Body of pancreas (tissue), 4 donors: ENCODE measurements at regions not wholly inside any gene's neighbourhood (a gene's known extent, or its start where the extent isn't known, plus 50 kb on each side); places are given as distances from the start of the nearest gene placed in this dataset.

Experiments used
- ATAC-seq: fragments of 150-250 bp; one replicate; pipeline ENCODE4 v1.9.1; 2016
- DNase-seq, 4 donors: peaks; one replicate each; pipeline ENCODE4 v3.0.0-alpha.2; 2019
- H3K27ac ChIP-seq, 4 donors: fragments of 200-600 bp; sonication (generic); 1 replicate in 3 of 4; 2 replicates in 1 of 4; pipeline versions ENCODE4 v1.5.1 to v1.6.1; 2016 to 2019; ENCODE audit warnings: mild to moderate bottlenecking in 1 of 4, mixed read lengths in 1 of 4, moderate library complexity in 1 of 4
- H3K27me3 ChIP-seq, 2 donors: fragments of 200-600 bp; sonication (generic); one replicate each; pipeline ENCODE4 v1.6.0; 2016; ENCODE audit warnings: mild to moderate bottlenecking in 1 of 2
- H3K36me3 ChIP-seq, 2 donors: fragments of 200-600 bp; sonication (generic); replicated peaks in 1 of 2; 2 replicates each; pipeline ENCODE4 v1.5.1; 2016; ENCODE audit warnings: low read depth in 2 of 2; ENCODE audit not compliant: insufficient read depth in 1 of 2
- H3K4me1 ChIP-seq: fragments of 200-600 bp; sonication (generic); one replicate; pipeline ENCODE4 v1.6.0; 2016
- H3K4me3 ChIP-seq, 2 donors: fragments of 200-600 bp; sonication (generic); 1 replicate in 1 of 2; 2 replicates in 1 of 2; pipeline ENCODE4 v1.5.1; 2016 to 2019
- H3K9me3 ChIP-seq, 3 donors: fragments of 200-600 bp; sonication (generic); 1 replicate in 2 of 3; 2 replicates in 1 of 3; pipeline ENCODE4 v1.5.1; 2016
- CTCF ChIP-seq, 7 experiments: fragments of 450-650 bp in 4 of 7; fragments of 200-600 bp in 3 of 7; sonication (generic) in 3 of 7; IDR thresholded peaks; one replicate each; pipeline ENCODE4 v1.5.1; 2016 to 2019; ENCODE audit warnings: antibody characterized with exemption in 7 of 7
- POLR2A ChIP-seq, 3 donors: fragments of 450-650 bp; IDR thresholded peaks; one replicate each; pipeline ENCODE4 v1.6.1; 2016; ENCODE audit warnings: antibody characterized with exemption in 3 of 3, mild to moderate bottlenecking in 2 of 3
- WGBS, 2 donors: methylation state at CpG; one replicate each; pipeline ENCODE4 v1.1.5; 2017; 5-methylcytosine and 5-hydroxymethylcytosine counted together
- intact Hi-C: fragments of 100-400 bp; cut with DNase I; formaldehyde crosslinking; loops from one replicate; pipeline ENCODE4 v1.15.1; 2023

- ATAC-seq = no peak
- H3K36me3 ChIP-seq = no peaks in the 10 kb centered on the region
- no peak overlapping the region for H3K27ac ChIP-seq
- DNase-seq = no peak
- H3K4me3 ChIP-seq = no peak overlapping the region
- no peaks in the 10 kb centered on the region for H3K9me3 ChIP-seq
- intact Hi-C loops = no loop called here
- no peak for TF ChIP-seq POLR2A (IDR thresholded peaks at IDR 0.05)
- no peak for TF ChIP-seq CTCF (IDR thresholded peaks at IDR 0.05)
- 42 to 50% methylated on average over 1 of the region's 1 CpG for WGBS, 2 donors
- no peaks in the 10 kb centered on the region for H3K27me3 ChIP-seq
- no peaks in the 10 kb centered on the region for H3K4me1 ChIP-seq
Measured at GRCh38 chr12:81022531-81022930, 55.3 kb upstream of the ACSS3 start.

- ATAC-seq (no peak), DNase-seq (no peak)
- Histone ChIP-seq H3K27ac (no peak overlapping the region), H3K9me3 (no peaks in the 10 kb centered on the region), H3K4me1 (no peaks in the 10 kb centered on the region), H3K4me3 (no peak overlapping the region), H3K27me3 (no peaks in the 10 kb centered on the region), H3K36me3 (no peaks in the 10 kb centered on the region)
- TF ChIP-seq POLR2A (IDR thresholded peaks at IDR 0.05) = no peak
- TF ChIP-seq CTCF (IDR thresholded peaks at IDR 0.05) = no peak
- intact Hi-C loops = no loop called here
- WGBS, 2 donors = 93 to 94% methylated on average over 1 of the region's 1 CpG
Measured at GRCh38 chr12:81021834-81022233, 56.0 kb upstream of the ACSS3 start.

GRCh38 chr12:81021131-81021748, 56.6 kb upstream of the ACSS3 start:
- no peaks in the 10 kb centered on the region for H3K36me3 ChIP-seq
- DNase-seq = no peak
- no peaks in the 10 kb centered on the region for H3K27me3 ChIP-seq
- no peak for ATAC-seq
- no peaks in the 10 kb centered on the region for H3K4me1 ChIP-seq
- TF ChIP-seq POLR2A (IDR thresholded peaks at IDR 0.05) (no peak), CTCF (IDR thresholded peaks at IDR 0.05) (no peak)
- 24 to 26% methylated on average over 3 of the region's 3 CpGs for WGBS, 2 donors
- H3K27ac ChIP-seq = no peak overlapping the region
- intact Hi-C loops = no loop called here
- H3K4me3 ChIP-seq = no peak overlapping the region
- no peaks in the 10 kb centered on the region for H3K9me3 ChIP-seq

- no peak overlapping the region for H3K4me3 ChIP-seq
- no peaks in the 10 kb centered on the region for H3K9me3 ChIP-seq
- H3K27me3 ChIP-seq = no peaks in the 10 kb centered on the region
- intact Hi-C loops = no loop called here
- H3K4me1 ChIP-seq = no peaks in the 10 kb centered on the region
- no peak for DNase-seq
- TF ChIP-seq CTCF (IDR thresholded peaks at IDR 0.05) (no peak), POLR2A (IDR thresholded peaks at IDR 0.05) (no peak)
- ATAC-seq = no peak
- no peaks in the 10 kb centered on the region for H3K36me3 ChIP-seq
- H3K27ac ChIP-seq = no peak overlapping the region
- WGBS, 2 donors = 74 to 89% methylated on average over 3 of the region's 3 CpGs
Measured at GRCh38 chr12:81017792-81018191, 60.1 kb upstream of the ACSS3 start.

DNA sequence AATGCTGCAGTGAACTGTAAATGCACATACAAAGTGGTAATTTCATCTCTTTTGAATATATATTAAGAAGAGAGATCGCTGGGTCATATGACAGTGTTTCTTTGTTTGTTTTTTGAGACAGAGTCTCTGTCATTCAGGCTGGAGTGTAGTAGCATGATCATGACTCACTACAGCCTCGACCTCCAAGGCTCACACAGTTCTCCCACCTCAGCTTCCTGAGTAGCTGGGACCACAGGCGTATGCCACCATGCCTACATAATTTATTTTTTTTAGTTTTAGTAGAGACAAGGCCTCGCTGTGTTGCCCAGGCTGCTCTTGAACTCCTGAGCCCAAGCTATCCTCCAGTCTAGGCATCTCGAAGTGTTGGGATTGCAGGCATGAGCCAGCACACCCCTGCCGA, 62.4 kb upstream of the ACSS3 start:
- Histone ChIP-seq H3K4me1 (no peaks in the 10 kb centered on the region), H3K4me3 (no peak overlapping the region), H3K9me3 (no peaks in the 10 kb centered on the region), H3K27me3 (no peaks in the 10 kb centered on the region), H3K27ac (no peak overlapping the region), H3K36me3 (no peaks in the 10 kb centered on the region)
- DNase-seq = no peak
- ATAC-seq = no peak
- TF ChIP-seq CTCF (IDR thresholded peaks at IDR 0.05) = no peak
- TF ChIP-seq POLR2A (IDR thresholded peaks at IDR 0.05) = no peak
- 59 to 71% methylated on average over 6 of the region's 6 CpGs for WGBS, 2 donors
- intact Hi-C loops = no loop called here
